ENCODE measurements at regions not wholly inside any gene's neighbourhood (a gene's known extent, or its start where the extent isn't known, plus 50 kb on each side); places are given as distances from the start of the nearest gene placed in this dataset.

- Histone ChIP-seq H3K4me1 (ENCODE audit: insufficient read depth, low read length, poor library complexity, severe bottlenecking) (no peaks in the 10 kb centered on the region), H4K20me1 (ENCODE audit: insufficient read depth, low read length, poor library complexity, severe bottlenecking) (no peaks in the 10 kb centered on the region), H3F3A (ENCODE audit: low read depth) (no peaks in the 10 kb centered on the region), H3K4me2 (ENCODE audit: low read depth, low read length, poor library complexity, severe bottlenecking) (no peak overlapping the region), H3K79me2 (ENCODE audit: insufficient read depth, low read length) (no peaks in the 10 kb centered on the region), H3K36me3 (ENCODE audit: insufficient read depth, low read length) (no peaks in the 10 kb centered on the region), H3K4me3 (ENCODE audit: low read length, poor library complexity, severe bottlenecking) (no peak overlapping the region), H2AFZ (ENCODE audit: low read length) (no peak overlapping the region), H3K9me3 (ENCODE audit: insufficient read depth, low read depth, low read length) (no peaks in the 10 kb centered on the region; the same call in 1 of the 2 replicates), H3K9me2 (replicated peaks; ENCODE audit: low read depth, low read length) (no peaks in the 10 kb centered on the region), H3K9ac (ENCODE audit: low read depth, low read length, poor library complexity, severe bottlenecking) (no peak overlapping the region), H3K27me3 (ENCODE audit: insufficient read depth, low read length, poor library complexity, severe bottlenecking) (no peaks in the 10 kb centered on the region)
- TF ChIP-seq CTCF (conservative IDR thresholded peaks at IDR 0.05; ENCODE audit: low read length) (no peak), EZH2phosphoT487 (IDR thresholded peaks at IDR 0.05; ENCODE audit: borderline replicate concordance) (no peak)
Measured at GRCh38 chr12:107594995-107595394, 90.6 kb upstream of the PWP1 start.

- Histone ChIP-seq H3K9me2 (replicated peaks; ENCODE audit: low read depth, low read length) (no peaks in the 10 kb centered on the region), H3K4me1 (ENCODE audit: insufficient read depth, low read length, poor library complexity, severe bottlenecking) (no peaks in the 10 kb centered on the region), H3K4me2 (ENCODE audit: low read depth, low read length, poor library complexity, severe bottlenecking) (no peak overlapping the region), H3K27me3 (ENCODE audit: insufficient read depth, low read length, poor library complexity, severe bottlenecking) (no peaks in the 10 kb centered on the region), H3K4me3 (ENCODE audit: low read length, poor library complexity, severe bottlenecking) (no peak overlapping the region), H3K36me3 (ENCODE audit: insufficient read depth, low read length) (no peaks in the 10 kb centered on the region), H2AFZ (ENCODE audit: low read length) (no peak overlapping the region), H3F3A (ENCODE audit: low read depth) (no peaks in the 10 kb centered on the region), H3K9ac (ENCODE audit: low read depth, low read length, poor library complexity, severe bottlenecking) (no peak overlapping the region), H4K20me1 (ENCODE audit: insufficient read depth, low read length, poor library complexity, severe bottlenecking) (no peaks in the 10 kb centered on the region), H3K79me2 (ENCODE audit: insufficient read depth, low read length) (no peaks in the 10 kb centered on the region), H3K9me3 (ENCODE audit: insufficient read depth, low read depth, low read length) (no peaks in the 10 kb centered on the region; the same call in 1 of the 2 replicates)
- no peak for TF ChIP-seq EZH2phosphoT487 (IDR thresholded peaks at IDR 0.05; ENCODE audit: borderline replicate concordance)
- TF ChIP-seq CTCF (conservative IDR thresholded peaks at IDR 0.05; ENCODE audit: low read length) = no peak
Measured at GRCh38 chr12:107597695-107598410, 87.7 kb upstream of the PWP1 start.

GRCh38 chr12:107598906-107599305 lies 86.7 kb upstream of the PWP1 start:
- no peak for TF ChIP-seq CTCF (conservative IDR thresholded peaks at IDR 0.05; ENCODE audit: low read length)
- no peak for TF ChIP-seq EZH2phosphoT487 (IDR thresholded peaks at IDR 0.05; ENCODE audit: borderline replicate concordance)
- H3K79me2 ChIP-seq (ENCODE audit: insufficient read depth, low read length) = no peaks in the 10 kb centered on the region
- H3K9me3 ChIP-seq (ENCODE audit: insufficient read depth, low read depth, low read length) = no peaks in the 10 kb centered on the region; the same call in 1 of the 2 replicates
- H3K27me3 ChIP-seq (ENCODE audit: insufficient read depth, low read length, poor library complexity, severe bottlenecking) = no peaks in the 10 kb centered on the region
- H3K4me3 ChIP-seq (ENCODE audit: low read length, poor library complexity, severe bottlenecking) = no peak overlapping the region
- H3F3A ChIP-seq (ENCODE audit: low read depth) = no peaks in the 10 kb centered on the region
- H4K20me1 ChIP-seq (ENCODE audit: insufficient read depth, low read length, poor library complexity, severe bottlenecking) = no peaks in the 10 kb centered on the region
- no peak overlapping the region for H2AFZ ChIP-seq (ENCODE audit: low read length)
- no peak overlapping the region for H3K4me2 ChIP-seq (ENCODE audit: low read depth, low read length, poor library complexity, severe bottlenecking)
- H3K9me2 ChIP-seq (replicated peaks; ENCODE audit: low read depth, low read length) = no peaks in the 10 kb centered on the region
- H3K36me3 ChIP-seq (ENCODE audit: insufficient read depth, low read length) = no peaks in the 10 kb centered on the region
- H3K9ac ChIP-seq (ENCODE audit: low read depth, low read length, poor library complexity, severe bottlenecking) = no peak overlapping the region
- no peaks in the 10 kb centered on the region for H3K4me1 ChIP-seq (ENCODE audit: insufficient read depth, low read length, poor library complexity, severe bottlenecking)
